ENCODE measurements at regions not wholly inside any gene's neighbourhood (a gene's known extent, or its start where the extent isn't known, plus 50 kb on each side); places are given as distances from the start of the nearest gene placed in this dataset.

- Histone ChIP-seq H3K9ac (ENCODE audit: low read depth, low read length) (no peak overlapping the region), H3K9me3 (ENCODE audit: control insufficient read depth, insufficient read depth, low read length) (peaks cover 3% of the 10 kb centered on the region; the same call in 1 of the 2 replicates), H3K36me3 (ENCODE audit: insufficient read depth, low read length) (no peaks in the 10 kb centered on the region), H3K4me1 (ENCODE audit: insufficient read depth, low read length) (no peaks in the 10 kb centered on the region)
Measured at GRCh38 chr1:90574692-90575370, 142.3 kb downstream of the BARHL2 start.

GRCh38 chr1:90573736-90574135, 143.4 kb downstream of the BARHL2 start:
- Histone ChIP-seq H3K9ac (ENCODE audit: low read depth, low read length) (no peak overlapping the region), H3K9me3 (ENCODE audit: control insufficient read depth, insufficient read depth, low read length) (peaks cover 3% of the 10 kb centered on the region; the same call in 1 of the 2 replicates), H3K4me1 (ENCODE audit: insufficient read depth, low read length) (no peaks in the 10 kb centered on the region), H3K36me3 (ENCODE audit: insufficient read depth, low read length) (no peaks in the 10 kb centered on the region)

- Histone ChIP-seq H3K9ac (ENCODE audit: low read depth, low read length) (no peak overlapping the region), H3K4me1 (ENCODE audit: insufficient read depth, low read length) (no peaks in the 10 kb centered on the region), H3K36me3 (ENCODE audit: insufficient read depth, low read length) (no peaks in the 10 kb centered on the region), H3K9me3 (ENCODE audit: control insufficient read depth, insufficient read depth, low read length) (peaks cover 3% of the 10 kb centered on the region; the same call in 1 of the 2 replicates)
Measured at GRCh38 chr1:90572446-90572845, 144.7 kb downstream of the BARHL2 start.

- no peaks in the 10 kb centered on the region for H3K36me3 ChIP-seq (ENCODE audit: insufficient read depth, low read length)
- H3K9me3 ChIP-seq (ENCODE audit: control insufficient read depth, insufficient read depth, low read length): no peaks in the 10 kb centered on the region
- no peaks in the 10 kb centered on the region for H3K4me1 ChIP-seq (ENCODE audit: insufficient read depth, low read length)
- H3K9ac ChIP-seq (ENCODE audit: low read depth, low read length): no peak overlapping the region
Measured at GRCh38 chr1:90568436-90568835, 148.7 kb downstream of the BARHL2 start.

GRCh38 chr1:90564164-90564563, 152.9 kb downstream of the BARHL2 start:
- no peaks in the 10 kb centered on the region for H3K9me3 ChIP-seq (ENCODE audit: control insufficient read depth, insufficient read depth, low read length)
- H3K36me3 ChIP-seq (ENCODE audit: insufficient read depth, low read length): no peaks in the 10 kb centered on the region
- no peak overlapping the region for H3K9ac ChIP-seq (ENCODE audit: low read depth, low read length)
- peaks cover 11% of the 10 kb centered on the region for H3K4me1 ChIP-seq (ENCODE audit: insufficient read depth, low read length)

GRCh38 chr1:90562892-90563291, 154.2 kb downstream of the BARHL2 start:
- Histone ChIP-seq H3K36me3 (ENCODE audit: insufficient read depth, low read length) (no peaks in the 10 kb centered on the region), H3K4me1 (ENCODE audit: insufficient read depth, low read length) (peaks cover 22% of the 10 kb centered on the region), H3K9me3 (ENCODE audit: control insufficient read depth, insufficient read depth, low read length) (no peaks in the 10 kb centered on the region), H3K9ac (ENCODE audit: low read depth, low read length) (no peak overlapping the region)

- no peak overlapping the region for H3K9ac ChIP-seq (ENCODE audit: low read depth, low read length)
- H3K36me3 ChIP-seq (ENCODE audit: insufficient read depth, low read length): no peaks in the 10 kb centered on the region
- H3K4me1 ChIP-seq (ENCODE audit: insufficient read depth, low read length): peaks cover 24% of the 10 kb centered on the region
- no peaks in the 10 kb centered on the region for H3K9me3 ChIP-seq (ENCODE audit: control insufficient read depth, insufficient read depth, low read length)
Measured at GRCh38 chr1:90561911-90562310, 155.2 kb downstream of the BARHL2 start.

- no peaks in the 10 kb centered on the region for H3K36me3 ChIP-seq (ENCODE audit: insufficient read depth, low read length)
- no peak overlapping the region for H3K9ac ChIP-seq (ENCODE audit: low read depth, low read length)
- no peaks in the 10 kb centered on the region for H3K9me3 ChIP-seq (ENCODE audit: control insufficient read depth, insufficient read depth, low read length)
- peaks cover 24% of the 10 kb centered on the region for H3K4me1 ChIP-seq (ENCODE audit: insufficient read depth, low read length)
Measured at GRCh38 chr1:90561103-90561783, 155.9 kb downstream of the BARHL2 start.

GRCh38 chr1:90558754-90559378, 158.2 kb downstream of the BARHL2 start:
- Histone ChIP-seq H3K4me1 (ENCODE audit: insufficient read depth, low read length) (peaks cover 24% of the 10 kb centered on the region), H3K36me3 (ENCODE audit: insufficient read depth, low read length) (no peaks in the 10 kb centered on the region), H3K9ac (ENCODE audit: low read depth, low read length) (no peak overlapping the region), H3K9me3 (ENCODE audit: control insufficient read depth, insufficient read depth, low read length) (no peaks in the 10 kb centered on the region)

GRCh38 chr1:90558126-90558525, 159.0 kb downstream of the BARHL2 start:
- Histone ChIP-seq H3K9ac (ENCODE audit: low read depth, low read length) (no peak overlapping the region), H3K4me1 (ENCODE audit: insufficient read depth, low read length) (peaks cover 24% of the 10 kb centered on the region), H3K9me3 (ENCODE audit: control insufficient read depth, insufficient read depth, low read length) (no peaks in the 10 kb centered on the region), H3K36me3 (ENCODE audit: insufficient read depth, low read length) (no peaks in the 10 kb centered on the region)

GRCh38 chr1:90557706-90558105, 159.4 kb downstream of the BARHL2 start:
- H3K9ac ChIP-seq (ENCODE audit: low read depth, low read length): no peak overlapping the region
- H3K9me3 ChIP-seq (ENCODE audit: control insufficient read depth, insufficient read depth, low read length): no peaks in the 10 kb centered on the region
- no peaks in the 10 kb centered on the region for H3K36me3 ChIP-seq (ENCODE audit: insufficient read depth, low read length)
- H3K4me1 ChIP-seq (ENCODE audit: insufficient read depth, low read length): peaks cover 23% of the 10 kb centered on the region

GRCh38 chr1:90550626-90551406, 166.3 kb downstream of the BARHL2 start:
- Histone ChIP-seq H3K36me3 (ENCODE audit: insufficient read depth, low read length) (no peaks in the 10 kb centered on the region), H3K9me3 (ENCODE audit: control insufficient read depth, insufficient read depth, low read length) (no peaks in the 10 kb centered on the region), H3K9ac (ENCODE audit: low read depth, low read length) (no peak overlapping the region), H3K4me1 (ENCODE audit: insufficient read depth, low read length) (peaks cover 8% of the 10 kb centered on the region; the same call in 1 of the 2 replicates)

- Histone ChIP-seq H3K9ac (ENCODE audit: low read depth, low read length) (no peak overlapping the region), H3K4me1 (ENCODE audit: insufficient read depth, low read length) (no peaks in the 10 kb centered on the region)
Measured at GRCh38 chr1:90544356-90544755, 172.7 kb downstream of the BARHL2 start.

GRCh38 chr1:90537606-90538362, 179.3 kb downstream of the BARHL2 start:
- Histone ChIP-seq H3K9ac (ENCODE audit: low read depth, low read length) (no peak overlapping the region), H3K4me1 (ENCODE audit: insufficient read depth, low read length) (peaks cover 15% of the 10 kb centered on the region), H3K9me3 (ENCODE audit: control insufficient read depth, insufficient read depth, low read length) (no peaks in the 10 kb centered on the region), H3K36me3 (ENCODE audit: insufficient read depth, low read length) (no peaks in the 10 kb centered on the region)

More at GRCh38 chr1:90544356-90544755, 172.7 kb downstream of the BARHL2 start:
- H3K36me3 ChIP-seq (ENCODE audit: insufficient read depth, low read length): no peaks in the 10 kb centered on the region
- no peaks in the 10 kb centered on the region for H3K9me3 ChIP-seq (ENCODE audit: control insufficient read depth, insufficient read depth, low read length)
